T-helper 1 cell (primary cell): ENCODE measurements at regions not wholly inside any gene's neighbourhood (a gene's known extent, or its start where the extent isn't known, plus 50 kb on each side); places are given as distances from the start of the nearest gene placed in this dataset.

Experiments
- DNase-seq, 5 donors: peaks; one replicate each; pipeline ENCODE4 v3.0.0-alpha.2; 2012 to 2020

GRCh38 chr12:83408851-83409250, 722.1 kb downstream of the TMTC2 start:
- no peak for DNase-seq

DNA sequence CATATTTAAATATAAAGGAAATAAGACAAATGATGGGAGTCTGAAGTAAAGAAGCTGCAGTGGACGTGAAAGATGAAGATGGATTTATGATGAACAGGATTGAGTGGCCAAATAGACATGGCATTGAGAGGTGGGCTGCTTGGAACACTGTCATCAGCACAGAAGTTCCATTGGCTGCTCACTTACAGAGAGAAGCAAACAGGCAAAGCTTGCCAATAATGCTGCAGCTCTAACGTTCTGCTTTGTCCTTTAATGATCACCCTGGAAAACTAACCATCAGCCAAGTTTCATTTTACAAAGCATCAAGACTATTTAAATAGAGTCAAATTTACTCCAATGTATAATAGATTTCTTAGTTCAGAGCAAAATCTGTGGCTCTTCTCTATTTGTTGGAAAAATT, 721.4 kb downstream of the TMTC2 start:
- DNase-seq, result no peak

GRCh38 chr12:83404521-83404920, 717.8 kb downstream of the TMTC2 start:
- DNase-seq, result no peak

DNA sequence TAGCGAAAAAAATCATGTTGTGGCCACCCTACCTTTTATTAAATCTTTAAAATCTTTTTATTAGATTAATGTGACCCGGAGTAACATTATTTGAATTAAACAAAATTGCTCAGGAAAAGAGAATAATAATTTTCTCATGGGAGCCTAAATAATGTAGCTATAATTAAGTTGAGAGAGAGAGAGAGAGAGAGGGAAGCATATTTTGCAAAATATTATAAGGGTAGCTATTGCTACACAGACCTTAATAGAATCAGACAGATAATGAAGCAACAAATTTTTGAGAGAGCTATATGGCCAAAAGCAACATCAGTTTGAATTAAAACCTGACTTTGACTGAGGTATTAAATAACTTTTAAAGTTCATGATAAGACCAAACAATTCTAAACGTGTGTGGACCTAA, 703.5 kb downstream of the TMTC2 start:
- no peak for DNase-seq

- DNase-seq, result no peak
Observed at GRCh38 chr12:83389237-83389996, 702.7 kb downstream of the TMTC2 start.

DNA sequence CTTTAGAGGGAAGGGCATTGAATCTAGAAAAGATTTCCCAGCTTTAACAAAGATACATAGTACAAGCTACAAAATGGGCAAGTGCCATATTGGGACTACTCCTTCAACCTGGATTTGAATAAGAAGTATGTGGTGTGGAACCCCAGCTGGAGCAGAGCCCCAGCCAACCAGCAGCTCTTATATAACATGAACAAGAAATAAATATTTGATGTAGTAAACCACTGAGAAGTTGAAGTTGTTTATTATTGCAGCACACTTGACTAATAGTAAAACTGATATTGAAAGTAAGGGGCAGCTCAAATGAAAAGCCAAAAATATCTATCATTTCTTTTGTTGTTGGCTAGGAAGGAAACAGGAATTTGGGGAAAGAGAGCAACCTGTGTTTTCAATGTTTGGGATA, 701.8 kb downstream of the TMTC2 start:
- no peak for DNase-seq

DNA sequence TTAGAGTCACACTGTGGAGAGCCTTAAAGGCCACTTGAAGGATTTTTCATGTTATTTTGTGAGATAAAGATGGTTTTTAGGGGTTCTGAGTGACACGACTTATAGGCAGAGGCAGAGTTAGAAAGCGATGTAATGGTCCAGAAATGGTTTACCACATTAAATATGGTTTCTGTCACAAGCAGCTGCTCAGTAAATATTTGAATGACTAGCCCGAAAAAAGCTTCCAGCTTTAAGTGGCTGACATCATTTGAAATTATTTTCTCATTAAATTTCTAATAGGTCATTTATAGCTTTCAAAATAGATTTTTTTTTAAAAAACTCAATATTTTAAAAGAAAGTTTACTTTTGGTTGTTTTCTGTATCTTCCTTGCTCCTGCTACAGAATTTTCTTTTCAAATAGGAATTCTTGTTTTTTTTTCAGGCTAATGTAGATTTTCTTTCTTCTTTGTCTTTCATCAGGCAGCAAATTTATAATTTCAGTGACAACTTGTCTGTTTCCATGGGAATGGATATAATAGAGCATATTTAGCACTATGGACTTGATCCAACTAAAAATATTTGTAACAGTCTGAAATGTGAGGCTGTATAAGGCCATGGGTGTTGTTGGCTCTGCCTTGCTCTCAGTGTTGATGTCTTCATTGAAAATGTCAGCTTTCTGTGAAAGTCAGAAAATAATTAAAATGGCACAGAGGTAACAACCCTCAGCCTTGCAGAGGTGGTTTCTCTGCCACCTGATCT, 700.0 kb downstream of the TMTC2 start:
- DNase-seq, result no peak

- no peak for DNase-seq
Observed at GRCh38 chr12:83378186-83378727, 691.6 kb downstream of the TMTC2 start.

DNA sequence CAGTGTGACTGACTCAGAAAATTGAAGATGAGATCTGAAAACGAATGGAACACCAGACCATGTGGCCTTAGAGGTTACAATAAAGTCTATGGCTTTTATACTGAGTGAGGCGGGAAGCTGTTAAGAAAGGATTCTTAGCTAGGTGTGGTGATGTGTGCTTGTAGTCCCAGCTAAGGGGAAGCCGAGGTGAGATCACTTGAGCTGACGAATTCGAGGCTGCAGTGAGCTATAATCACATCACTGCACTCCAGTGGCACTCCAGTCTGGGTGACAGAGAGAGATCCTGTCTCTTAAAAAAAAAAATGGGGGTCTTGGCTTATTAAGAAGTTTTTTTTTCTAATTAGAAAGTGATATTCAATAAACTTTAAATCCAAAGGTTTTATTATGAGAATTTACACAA, 678.6 kb downstream of the TMTC2 start:
- DNase-seq, result no peak

DNA sequence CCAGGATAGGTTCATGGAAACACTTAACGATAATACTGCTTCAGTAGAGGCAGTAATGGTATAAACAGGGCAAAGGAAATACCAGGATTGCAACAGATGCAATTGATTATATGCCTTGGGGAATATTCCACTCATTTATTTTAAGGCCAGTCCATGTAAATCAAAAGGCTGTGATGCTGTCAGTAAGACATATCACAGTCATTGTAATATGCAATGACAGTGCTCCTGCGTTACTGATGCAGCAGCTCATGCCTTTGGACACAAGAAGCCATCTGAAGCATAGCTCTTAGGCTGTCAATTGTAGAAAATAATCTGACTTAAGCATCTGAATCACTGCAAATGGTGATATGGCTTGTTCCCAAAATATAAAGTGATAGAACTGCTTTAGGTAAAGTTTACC, 674.8 kb downstream of the TMTC2 start:
- DNase-seq, result no peak

- DNase-seq, result no peak
Observed at GRCh38 chr12:83361071-83361470, 674.4 kb downstream of the TMTC2 start.

DNA sequence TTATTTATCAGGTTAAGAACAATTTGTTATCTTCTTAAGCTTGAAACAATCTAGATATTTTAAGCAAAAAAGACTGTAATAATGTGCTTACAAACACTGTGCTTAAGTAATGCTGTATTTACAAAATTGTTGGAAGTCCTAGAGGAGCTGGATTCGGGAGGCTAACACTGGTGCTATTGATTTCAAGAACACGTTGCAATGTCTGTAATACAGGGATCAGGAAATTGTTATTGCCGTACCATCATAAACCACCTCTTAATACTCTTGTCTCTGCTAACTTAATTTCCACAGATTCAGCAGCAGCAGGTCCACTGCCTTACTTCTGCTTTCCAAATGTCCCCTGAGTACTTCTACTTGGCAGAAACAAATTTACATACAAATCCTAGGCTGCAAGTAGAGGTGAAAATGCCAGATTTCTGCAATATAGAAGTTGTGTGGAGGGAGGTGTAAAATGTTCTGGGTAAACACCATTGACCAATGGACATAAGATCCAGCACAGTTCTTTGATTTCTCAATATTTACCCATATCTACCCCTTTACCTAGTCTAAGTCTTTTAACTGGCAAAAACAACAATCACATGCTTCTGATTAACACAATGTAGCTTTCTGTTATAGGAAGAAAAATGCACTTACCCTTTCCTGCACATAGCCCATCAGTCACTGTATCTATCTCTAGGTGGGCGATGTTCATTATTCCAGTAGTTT, 663.4 kb downstream of the TMTC2 start:
- no peak for DNase-seq

GRCh38 chr12:83346333-83346732, 659.6 kb downstream of the TMTC2 start:
- DNase-seq, result no peak

GRCh38 chr12:83343767-83344166, 657.1 kb downstream of the TMTC2 start:
- no peak for DNase-seq

GRCh38 chr12:83335748-83336147, 649.0 kb downstream of the TMTC2 start:
- no peak for DNase-seq

- DNase-seq, result no peak
Observed at GRCh38 chr12:83326666-83327065, 640.0 kb downstream of the TMTC2 start.

- no peak for DNase-seq
Observed at GRCh38 chr12:83323866-83324265, 637.2 kb downstream of the TMTC2 start.

- DNase-seq, result no peak
Observed at GRCh38 chr12:83322809-83323208, 636.1 kb downstream of the TMTC2 start.

DNA sequence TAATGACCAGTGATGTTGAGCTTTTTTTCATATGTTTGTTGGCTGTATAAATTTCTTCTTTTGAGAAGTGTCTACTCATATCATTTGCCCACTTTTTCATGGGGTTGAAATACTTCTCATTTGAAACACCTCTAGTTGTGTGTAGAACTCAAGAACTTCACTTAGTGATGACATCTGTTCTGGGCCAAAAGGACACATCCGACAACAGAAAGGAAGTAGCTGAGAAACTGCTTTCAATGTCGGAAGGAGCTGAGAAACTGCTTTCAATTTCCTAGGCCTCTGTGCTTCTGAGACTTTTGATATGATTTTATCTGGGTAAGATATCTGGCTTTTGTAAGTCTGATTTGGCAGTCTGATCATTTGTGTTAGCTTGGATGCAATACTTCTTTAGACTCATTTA, 635.3 kb downstream of the TMTC2 start:
- DNase-seq, result no peak

DNA sequence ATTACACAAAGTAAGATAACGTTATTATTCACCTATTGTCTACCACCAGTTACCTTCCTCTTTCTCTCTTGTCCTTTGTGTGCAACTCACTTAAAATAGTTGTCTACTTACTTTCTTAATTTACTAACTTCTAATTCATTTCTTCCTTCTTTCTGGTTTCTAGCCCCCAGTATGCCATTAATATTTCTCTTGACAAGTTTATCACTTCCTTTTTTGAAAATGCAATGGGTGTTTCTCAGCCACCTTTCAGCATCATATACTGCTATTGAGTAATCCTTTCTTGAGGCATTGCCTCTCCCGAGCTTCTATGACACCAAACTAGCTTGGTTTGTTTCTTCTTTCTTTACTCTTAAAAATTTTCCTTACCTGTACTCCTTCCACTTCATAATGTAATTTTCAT, 633.6 kb downstream of the TMTC2 start:
- DNase-seq, result no peak

DNA sequence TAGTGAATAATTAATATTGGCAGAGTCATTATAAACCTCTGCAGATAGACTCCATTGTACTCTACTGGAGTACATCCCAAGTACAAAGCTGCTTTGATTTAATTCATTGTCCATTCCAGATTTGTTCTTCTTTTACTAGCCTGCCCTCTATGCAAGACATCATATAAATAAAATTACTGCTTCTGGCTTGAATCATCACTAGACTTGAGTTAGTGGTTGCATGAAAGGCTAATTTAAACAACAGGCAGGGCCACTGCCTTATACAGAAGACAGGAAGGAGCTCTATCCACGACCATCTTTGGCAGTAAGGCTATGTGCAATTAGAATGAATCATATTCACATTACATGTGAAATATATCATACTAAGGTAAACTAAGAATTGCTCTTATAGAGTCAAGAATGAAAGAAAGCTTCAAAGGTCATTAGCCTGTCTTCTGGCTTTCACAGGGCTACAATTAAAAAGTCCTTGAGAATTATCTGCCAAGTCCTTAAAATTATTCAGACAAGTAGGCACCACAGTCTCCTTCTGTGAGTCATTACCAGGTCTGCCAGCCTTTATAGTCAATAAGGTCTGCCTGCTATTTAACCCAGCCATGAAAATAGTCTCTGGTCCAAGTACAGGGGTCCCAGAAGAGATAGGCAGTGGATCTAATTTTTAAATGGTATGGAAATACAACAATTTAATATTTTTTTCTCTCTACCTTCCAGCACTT, 631.8 kb downstream of the TMTC2 start:
- DNase-seq, result no peak

DNA sequence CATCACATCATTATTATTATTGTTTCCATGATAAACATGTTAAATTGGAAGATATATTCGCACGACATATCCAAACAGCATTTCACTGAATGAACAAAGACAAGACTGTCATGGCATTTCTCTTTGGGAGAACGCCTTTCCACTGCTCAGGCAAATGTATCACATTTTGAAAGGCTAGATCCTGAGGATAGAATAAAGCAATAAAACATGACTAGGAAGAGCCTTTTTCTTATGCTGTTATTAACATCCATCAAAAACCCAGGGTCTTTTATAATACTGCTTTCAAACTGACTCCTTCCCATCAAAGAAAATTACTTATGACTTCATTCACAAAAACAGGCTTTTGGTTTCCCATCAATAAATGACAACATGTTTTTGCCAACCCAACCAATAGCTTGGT, 630.9 kb downstream of the TMTC2 start:
- DNase-seq, result no peak

- DNase-seq, result no peak
Observed at GRCh38 chr12:83313827-83314226, 627.1 kb downstream of the TMTC2 start.
